MM.1S (cell line): ENCODE measurements at regions not wholly inside any gene's neighbourhood (a gene's known extent, or its start where the extent isn't known, plus 50 kb on each side); places are given as distances from the start of the nearest gene placed in this dataset.
A peak's percentile ranks its signal among the peaks of the same experiment; 100 is the strongest.
"Not testable (repeated sequence)": the region's sequence is repeated elsewhere in the genome, so short reads cannot be mapped to it uniquely, and the experiment has no call there.

Source experiments
- DNase-seq: peaks from one replicate; pipeline ENCODE4 v3.0.0-alpha.2; 2015
- H2AFZ ChIP-seq: fragments of 300-600 bp; sonication (generic); 2 replicates; pipeline ENCODE4 v1.6.0; 2016; ENCODE audit warnings: antibody characterized with exemption, low read length
- H3F3A ChIP-seq: fragments of 300-600 bp; sonication (generic); 2 replicates; pipeline ENCODE4 v1.6.1; 2016; ENCODE audit warnings: mild to moderate bottlenecking, antibody characterized with exemption, low read length, moderate library complexity, mixed read lengths; ENCODE audit not compliant: insufficient read depth
- H3K27ac ChIP-seq: fragments of 300-600 bp; sonication (generic); 2 replicates; pipeline ENCODE4 v1.5.1; 2016; ENCODE audit warnings: mild to moderate bottlenecking, low read length
- H3K27me3 ChIP-seq: fragments of 300-600 bp; sonication (generic); replicated peaks from 2 replicates; pipeline ENCODE4 v1.6.0; 2016; ENCODE audit warnings: low read length; ENCODE audit not compliant: insufficient read depth
- H3K36me3 ChIP-seq: fragments of 300-600 bp; sonication (generic); replicated peaks from 2 replicates; pipeline ENCODE4 v1.6.1; 2016; ENCODE audit warnings: mild to moderate bottlenecking, low read length, mixed read lengths; ENCODE audit not compliant: insufficient read depth
- H3K4me1 ChIP-seq: fragments of 300-600 bp; sonication (generic); 2 replicates; pipeline ENCODE4 v1.6.1; 2016; ENCODE audit warnings: low read length, mixed read lengths
- H3K4me2 ChIP-seq: fragments of 300-600 bp; sonication (generic); 2 replicates; pipeline ENCODE4 v1.6.0; 2016; ENCODE audit warnings: low read depth, low read length
- H3K4me3 ChIP-seq: fragments of 300-600 bp; sonication (generic); 2 replicates; pipeline ENCODE4 v1.5.1; 2016; ENCODE audit warnings: low read length, mixed read lengths
- H3K79me2 ChIP-seq: fragments of 300-600 bp; sonication (generic); 2 replicates; pipeline ENCODE4 v1.6.1; 2016; ENCODE audit warnings: mixed run types, low read length, mixed read lengths
- H3K9ac ChIP-seq: fragments of 300-600 bp; sonication (generic); 2 replicates; pipeline ENCODE4 v1.6.1; 2016; ENCODE audit warnings: low read length, mixed read lengths
- H3K9me2 ChIP-seq: fragments of 300-600 bp; sonication (generic); replicated peaks from 2 replicates; pipeline ENCODE4 v1.6.1; 2016; ENCODE audit warnings: mild to moderate bottlenecking, low read length, mixed read lengths; ENCODE audit not compliant: insufficient read depth
- H3K9me3 ChIP-seq: fragments of 300-600 bp; sonication (generic); replicated peaks from 2 replicates; pipeline ENCODE4 v1.6.1; 2016; ENCODE audit warnings: mild to moderate bottlenecking, low read length, mixed read lengths; ENCODE audit not compliant: insufficient read depth
- H4K20me1 ChIP-seq: fragments of 300-600 bp; sonication (generic); 2 replicates; pipeline ENCODE4 v1.6.1; 2016; ENCODE audit warnings: mild to moderate bottlenecking, low read length, moderate library complexity, mixed read lengths; ENCODE audit not compliant: insufficient read depth
- CTCF ChIP-seq: fragments of 300-600 bp; sonication (generic); IDR thresholded peaks from 2 replicates; pipeline ENCODE4 v1.5.1; 2016; ENCODE audit warnings: antibody characterized with exemption, low read length, mixed read lengths
- EZH2 ChIP-seq: fragments of 300-600 bp; sonication (generic); optimal IDR thresholded peaks from 2 replicates; pipeline ENCODE3; 2017; ENCODE audit warnings: low read depth, mild to moderate bottlenecking, antibody characterized with exemption, low read length, mixed read lengths
- EZH2phosphoT487 ChIP-seq: fragments of 300-600 bp; sonication (generic); IDR thresholded peaks from 2 replicates; pipeline ENCODE4 v1.6.1; 2018; ENCODE audit warnings: antibody characterized with exemption, low read length

GRCh38 chr6:25138233-25138933, 140.8 kb upstream of the CARMIL1 start:
- Histone ChIP-seq H3F3A (peaks cover 28% of the 10 kb centered on the region), H3K9me3 (no peaks in the 10 kb centered on the region), H3K9ac (peak overlapping the region; percentile 60), H3K27me3 (no peaks in the 10 kb centered on the region), H3K79me2 (peaks cover 72% of the 10 kb centered on the region), H3K36me3 (peaks cover 7% of the 10 kb centered on the region; the same call in 1 of the 2 replicates), H2AFZ (peak overlapping the region; percentile 69), H3K27ac (peak overlapping the region; percentile 82), H4K20me1 (no peaks in the 10 kb centered on the region), H3K9me2 (no peaks in the 10 kb centered on the region), H3K4me3 (peak overlapping the region; percentile 62), H3K4me1 (peaks cover 16% of the 10 kb centered on the region), H3K4me2 (peak overlapping the region; percentile 75)
- TF ChIP-seq EZH2phosphoT487 (no peak), EZH2 (no peak), CTCF (peak; percentile 41)
- peak; percentile 80 for DNase-seq

GRCh38 chr6:25138934-25139415, 140.2 kb upstream of the CARMIL1 start:
- peak overlapping the region; percentile 75 for H3K4me2 ChIP-seq
- H3K9me2 ChIP-seq, result no peaks in the 10 kb centered on the region
- H3K9ac ChIP-seq, result peak overlapping the region; percentile 60
- H3K36me3 ChIP-seq, result peaks cover 7% of the 10 kb centered on the region; the same call in 1 of the 2 replicates
- TF ChIP-seq CTCF, result no peak
- no peak for TF ChIP-seq EZH2phosphoT487
- TF ChIP-seq EZH2, result no peak
- no peaks in the 10 kb centered on the region for H3K9me3 ChIP-seq
- peaks cover 72% of the 10 kb centered on the region for H3K79me2 ChIP-seq
- peaks cover 16% of the 10 kb centered on the region for H3K4me1 ChIP-seq
- H3K27me3 ChIP-seq, result no peaks in the 10 kb centered on the region
- H3K4me3 ChIP-seq, result peak overlapping the region; percentile 62
- peak overlapping the region; percentile 69; the same call in 1 of the 2 replicates for H2AFZ ChIP-seq
- H3K27ac ChIP-seq, result peak overlapping the region; percentile 82
- H3F3A ChIP-seq, result peaks cover 25% of the 10 kb centered on the region
- no peaks in the 10 kb centered on the region for H4K20me1 ChIP-seq
- peak; percentile 70 for DNase-seq

- H3K4me3 ChIP-seq, H3K9me2 ChIP-seq, H4K20me1 ChIP-seq, H3K36me3 ChIP-seq, DNase-seq, H3K27me3 ChIP-seq, H3K9me3 ChIP-seq, H2AFZ ChIP-seq: not testable (repeated sequence)
- H3K4me2 ChIP-seq, result peak overlapping the region; percentile 75
- H3K79me2 ChIP-seq, result peaks cover 72% of the 10 kb centered on the region
- peak overlapping the region; percentile 82; the same call in 1 of the 2 replicates for H3K27ac ChIP-seq
- H3K4me1 ChIP-seq, result peaks cover 16% of the 10 kb centered on the region
- H3F3A ChIP-seq, result peaks cover 25% of the 10 kb centered on the region
- H3K9ac ChIP-seq, result peak overlapping the region; percentile 60; the same call in 1 of the 2 replicates
Observed at GRCh38 chr6:25139608-25140007, 139.6 kb upstream of the CARMIL1 start.

GRCh38 chr6:25142506-25142905, 136.7 kb upstream of the CARMIL1 start:
- TF ChIP-seq CTCF, result no peak
- TF ChIP-seq EZH2, result no peak
- TF ChIP-seq EZH2phosphoT487, result no peak
- H3K4me3 ChIP-seq, result no peak overlapping the region
- no peaks in the 10 kb centered on the region for H4K20me1 ChIP-seq
- H3K4me2 ChIP-seq, result no peak overlapping the region
- H3K4me1 ChIP-seq, result peaks cover 26% of the 10 kb centered on the region
- H3K27me3 ChIP-seq, result no peaks in the 10 kb centered on the region
- H3K9me2 ChIP-seq, result no peaks in the 10 kb centered on the region
- peaks cover 67% of the 10 kb centered on the region for H3K79me2 ChIP-seq
- no peak overlapping the region for H3K9ac ChIP-seq
- no peak overlapping the region for H2AFZ ChIP-seq
- H3K9me3 ChIP-seq, result no peaks in the 10 kb centered on the region
- H3F3A ChIP-seq, result peaks cover 28% of the 10 kb centered on the region
- no peak overlapping the region for H3K27ac ChIP-seq
- no peaks in the 10 kb centered on the region for H3K36me3 ChIP-seq
- DNase-seq, result no peak
